ENCODE measurements at regions not wholly inside any gene's neighbourhood (a gene's known extent, or its start where the extent isn't known, plus 50 kb on each side); places are given as distances from the start of the nearest gene placed in this dataset.

- ATAC-seq = no peak
- H3K27me3 Mint-ChIP-seq = peaks cover 0 to 4% (median 0%) of the 10 kb centered on the region in 5 donors
- H3K36me3 Mint-ChIP-seq = no peaks in the 10 kb centered on the region
- no peak overlapping the region for H3K4me3 Mint-ChIP-seq
- no peaks in the 10 kb centered on the region for H3K9me3 Mint-ChIP-seq
- peak overlapping the region in 1 of 10 donors; percentile 65 for H3K27ac Mint-ChIP-seq
- POLR2A ChIA-PET = interaction anchor here (1.0 kb wide), 1 partner anchor 11 kb away, joined by 5 read pairs; no protein-coding TSS in a partner anchor
- peaks cover 0 to 21% (median 0%) of the 10 kb centered on the region in 4 donors for H3K4me1 Mint-ChIP-seq
- no peak for DNase-seq
Measured at GRCh38 chr2:88835726-88836125, 144.3 kb downstream of the RPIA start.

GRCh38 chr2:88836351-88836750 is 144.9 kb downstream of the RPIA start:
- no peaks in the 10 kb centered on the region for H3K9me3 Mint-ChIP-seq
- POLR2A ChIA-PET = no interaction called here
- peaks cover 0 to 21% (median 0%) of the 10 kb centered on the region in 4 donors for H3K4me1 Mint-ChIP-seq
- ATAC-seq = no peak
- H3K27me3 Mint-ChIP-seq = no peaks in the 10 kb centered on the region
- peak overlapping the region in 2 of 10 donors; percentile 38 to 65 for H3K27ac Mint-ChIP-seq
- DNase-seq = no peak
- H3K36me3 Mint-ChIP-seq = no peaks in the 10 kb centered on the region
- no peak overlapping the region for H3K4me3 Mint-ChIP-seq

GRCh38 chr2:88837511-88838160 is 146.2 kb downstream of the RPIA start:
- peak overlapping the region in 2 of 10 donors; percentile 38 to 85 for H3K27ac Mint-ChIP-seq
- H3K4me1 Mint-ChIP-seq = peaks cover 0 to 23% (median 0%) of the 10 kb centered on the region in 4 donors
- H3K9me3 Mint-ChIP-seq = no peaks in the 10 kb centered on the region
- DNase-seq = no peak
- H3K36me3 Mint-ChIP-seq = no peaks in the 10 kb centered on the region
- POLR2A ChIA-PET = interaction anchor here (0.8 to 1.1 kb wide), 3 partner anchors 9 to 21 kb away, joined by 3 read pairs; no protein-coding TSS in a partner anchor
- peak overlapping the region in 1 of 10 donors; percentile 52 for H3K4me3 Mint-ChIP-seq
- H3K27me3 Mint-ChIP-seq = no peaks in the 10 kb centered on the region
- ATAC-seq = no peak

- POLR2A ChIA-PET = interaction anchor here (0.8 to 1.1 kb wide), 3 partner anchors 9 to 20 kb away, joined by 3 read pairs; no protein-coding TSS in a partner anchor
- peaks cover 0 to 25% (median 0%) of the 10 kb centered on the region in 4 donors for H3K4me1 Mint-ChIP-seq
- H3K36me3 Mint-ChIP-seq = no peaks in the 10 kb centered on the region
- H3K9me3 Mint-ChIP-seq = no peaks in the 10 kb centered on the region
- peak overlapping the region in 2 of 10 donors; percentile 77 to 85 for H3K27ac Mint-ChIP-seq
- DNase-seq = peak in 2 of 10 donors; percentile 23 to 70
- H3K27me3 Mint-ChIP-seq = no peaks in the 10 kb centered on the region
- peak in 1 of 2 donors; percentile 60 for ATAC-seq
- H3K4me3 Mint-ChIP-seq = peak overlapping the region in 1 of 10 donors; percentile 52
Measured at GRCh38 chr2:88838165-88838635, 146.7 kb downstream of the RPIA start.

- no peaks in the 10 kb centered on the region for H3K27me3 Mint-ChIP-seq
- POLR2A ChIA-PET = no interaction called here
- H3K36me3 Mint-ChIP-seq = no peaks in the 10 kb centered on the region
- peak overlapping the region in 1 of 10 donors; percentile 30 for H3K27ac Mint-ChIP-seq
- H3K9me3 Mint-ChIP-seq = no peaks in the 10 kb centered on the region
- no peak for ATAC-seq
- no peak for DNase-seq
- no peak overlapping the region for H3K4me3 Mint-ChIP-seq
- peaks cover 0 to 46% (median 0%) of the 10 kb centered on the region in 4 donors for H3K4me1 Mint-ChIP-seq
Measured at GRCh38 chr2:88841224-88841929, 149.9 kb downstream of the RPIA start.

- no peak for ATAC-seq
- Mint-ChIP-seq H3K9me3 (no peaks in the 10 kb centered on the region), H3K4me1 (peaks cover 0 to 44% (median 0%) of the 10 kb centered on the region in 4 donors), H3K36me3 (no peaks in the 10 kb centered on the region), H3K27me3 (peaks cover 0 to 5% (median 1%) of the 10 kb centered on the region in 5 donors), H3K4me3 (no peak overlapping the region), H3K27ac (peak overlapping the region in 1 of 10 donors; percentile 30)
- POLR2A ChIA-PET = no interaction called here
- DNase-seq = no peak
Measured at GRCh38 chr2:88842656-88843460, 151.4 kb downstream of the RPIA start.

- H3K4me1 Mint-ChIP-seq = peaks cover 0 to 40% (median 0%) of the 10 kb centered on the region in 4 donors
- POLR2A ChIA-PET = no interaction called here
- no peak for DNase-seq
- H3K27me3 Mint-ChIP-seq = peaks cover 2 to 11% (median 5%) of the 10 kb centered on the region in 5 donors
- peaks cover 0 to 3% (median 0%) of the 10 kb centered on the region in 9 donors for H3K9me3 Mint-ChIP-seq
- H3K4me3 Mint-ChIP-seq = no peak overlapping the region
- peak overlapping the region in 1 of 10 donors; percentile 9 for H3K27ac Mint-ChIP-seq
- no peaks in the 10 kb centered on the region for H3K36me3 Mint-ChIP-seq
- no peak for ATAC-seq
Measured at GRCh38 chr2:88843651-88844050, 152.2 kb downstream of the RPIA start.

- POLR2A ChIA-PET = no interaction called here
- H3K27me3 Mint-ChIP-seq = peaks cover 2 to 15% (median 14%) of the 10 kb centered on the region in 5 donors
- peaks cover 0 to 44% (median 0%) of the 10 kb centered on the region in 4 donors for H3K4me1 Mint-ChIP-seq
- H3K27ac Mint-ChIP-seq = peak overlapping the region in 1 of 10 donors; percentile 74
- no peak for DNase-seq
- no peaks in the 10 kb centered on the region for H3K36me3 Mint-ChIP-seq
- peaks cover 0 to 4% (median 0%) of the 10 kb centered on the region in 9 donors for H3K9me3 Mint-ChIP-seq
- no peak overlapping the region for H3K4me3 Mint-ChIP-seq
- ATAC-seq = no peak
Measured at GRCh38 chr2:88844960-88845359, 153.5 kb downstream of the RPIA start.

- peak overlapping the region in 2 of 10 donors; percentile 44 to 74 for H3K27ac Mint-ChIP-seq
- ATAC-seq (peak; percentile 10 to 59), DNase-seq (peak in 1 of 10 donors; percentile 24)
- peaks cover 0 to 42% (median 0%) of the 10 kb centered on the region in 4 donors for H3K4me1 Mint-ChIP-seq
- peak overlapping the region in 2 of 10 donors; percentile 13 to 22 for H3K4me3 Mint-ChIP-seq
- H3K36me3 Mint-ChIP-seq = no peaks in the 10 kb centered on the region
- peaks cover 0 to 4% (median 0%) of the 10 kb centered on the region in 9 donors for H3K9me3 Mint-ChIP-seq
- peaks cover 2 to 17% (median 14%) of the 10 kb centered on the region in 5 donors for H3K27me3 Mint-ChIP-seq
- POLR2A ChIA-PET = interaction anchor here (0.6 kb wide), 1 partner anchor 11 kb away, joined by 5 read pairs; no protein-coding TSS in a partner anchor
Measured at GRCh38 chr2:88845772-88846661, 154.5 kb downstream of the RPIA start.

- Mint-ChIP-seq H3K36me3 (no peaks in the 10 kb centered on the region), H3K9me3 (peaks cover 0 to 4% (median 0%) of the 10 kb centered on the region in 9 donors), H3K4me3 (no peak overlapping the region), H3K4me1 (peaks cover 0 to 26% (median 0%) of the 10 kb centered on the region in 4 donors), H3K27ac (peak overlapping the region in 1 of 10 donors; percentile 51), H3K27me3 (peaks cover 0 to 17% (median 14%) of the 10 kb centered on the region in 5 donors)
- no peak for ATAC-seq
- POLR2A ChIA-PET = no interaction called here
- no peak for DNase-seq
Measured at GRCh38 chr2:88852753-88853402, 161.4 kb downstream of the RPIA start.

GRCh38 chr2:88853403-88853790 is 161.9 kb downstream of the RPIA start:
- peaks cover 0 to 14% (median 11%) of the 10 kb centered on the region in 5 donors for H3K27me3 Mint-ChIP-seq
- no peak overlapping the region for H3K4me3 Mint-ChIP-seq
- H3K9me3 Mint-ChIP-seq = peaks cover 0 to 3% (median 0%) of the 10 kb centered on the region in 9 donors

More at GRCh38 chr2:88853403-88853790, 161.9 kb downstream of the RPIA start:
- no peaks in the 10 kb centered on the region for H3K36me3 Mint-ChIP-seq
- H3K27ac Mint-ChIP-seq = peak overlapping the region in 1 of 10 donors; percentile 51
- POLR2A ChIA-PET = no interaction called here
- ATAC-seq (no peak), DNase-seq (no peak)
- H3K4me1 Mint-ChIP-seq = peaks cover 0 to 25% (median 0%) of the 10 kb centered on the region in 4 donors

Measured in naive thymus-derived CD8-positive, alpha-beta T cell (primary cell).